Testis (tissue), 2 donors: ENCODE measurements at regions not wholly inside any gene's neighbourhood (a gene's known extent, or its start where the extent isn't known, plus 50 kb on each side); places are given as distances from the start of the nearest gene placed in this dataset.

Experiments
- POLR2A ChIP-seq: fragments of 450-650 bp; IDR thresholded peaks from one replicate; pipeline ENCODE4 v1.6.1; 2017; ENCODE audit warnings: antibody characterized with exemption, mild to moderate bottlenecking, moderate library complexity
- TF ChIP-seq, protein P1 (sequence below), 3 experiments: fragments of 450-650 bp in 2 of 3; fragments of 200-600 bp in 1 of 3; sonication (generic) in 1 of 3; IDR thresholded peaks; one replicate each; pipeline ENCODE4 v1.5.1; 2016 to 2019; ENCODE audit warnings: antibody characterized with exemption in 3 of 3, mild to moderate bottlenecking in 2 of 3, moderate library complexity in 1 of 3

DNA sequence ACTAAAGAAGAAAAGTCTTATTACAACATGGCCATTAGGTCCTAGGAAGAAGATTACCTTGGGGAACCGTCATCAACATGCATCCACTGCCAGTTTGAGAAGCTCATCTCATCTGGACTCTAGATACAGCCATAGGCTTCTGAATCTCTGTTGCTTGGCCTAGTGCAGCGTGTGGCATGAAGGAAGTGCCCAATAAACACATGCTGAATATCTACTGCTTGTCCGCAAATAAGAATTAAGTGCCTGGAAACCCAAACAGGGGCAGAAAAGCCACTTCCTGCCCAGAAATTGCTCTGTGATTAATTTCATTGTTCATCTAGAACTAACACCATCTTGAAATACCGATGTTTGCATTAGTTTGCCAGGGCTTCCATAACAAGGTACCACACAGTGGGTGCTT lies 241.1 kb upstream of the KLF3 start:
- TF ChIP-seq, protein P1, sequence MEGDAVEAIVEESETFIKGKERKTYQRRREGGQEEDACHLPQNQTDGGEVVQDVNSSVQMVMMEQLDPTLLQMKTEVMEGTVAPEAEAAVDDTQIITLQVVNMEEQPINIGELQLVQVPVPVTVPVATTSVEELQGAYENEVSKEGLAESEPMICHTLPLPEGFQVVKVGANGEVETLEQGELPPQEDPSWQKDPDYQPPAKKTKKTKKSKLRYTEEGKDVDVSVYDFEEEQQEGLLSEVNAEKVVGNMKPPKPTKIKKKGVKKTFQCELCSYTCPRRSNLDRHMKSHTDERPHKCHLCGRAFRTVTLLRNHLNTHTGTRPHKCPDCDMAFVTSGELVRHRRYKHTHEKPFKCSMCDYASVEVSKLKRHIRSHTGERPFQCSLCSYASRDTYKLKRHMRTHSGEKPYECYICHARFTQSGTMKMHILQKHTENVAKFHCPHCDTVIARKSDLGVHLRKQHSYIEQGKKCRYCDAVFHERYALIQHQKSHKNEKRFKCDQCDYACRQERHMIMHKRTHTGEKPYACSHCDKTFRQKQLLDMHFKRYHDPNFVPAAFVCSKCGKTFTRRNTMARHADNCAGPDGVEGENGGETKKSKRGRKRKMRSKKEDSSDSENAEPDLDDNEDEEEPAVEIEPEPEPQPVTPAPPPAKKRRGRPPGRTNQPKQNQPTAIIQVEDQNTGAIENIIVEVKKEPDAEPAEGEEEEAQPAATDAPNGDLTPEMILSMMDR (IDR thresholded peaks at IDR 0.05): no peak
- no peak for TF ChIP-seq POLR2A
